ENCODE measurements at regions not wholly inside any gene's neighbourhood (a gene's known extent, or its start where the extent isn't known, plus 50 kb on each side); places are given as distances from the start of the nearest gene placed in this dataset.

DNA sequence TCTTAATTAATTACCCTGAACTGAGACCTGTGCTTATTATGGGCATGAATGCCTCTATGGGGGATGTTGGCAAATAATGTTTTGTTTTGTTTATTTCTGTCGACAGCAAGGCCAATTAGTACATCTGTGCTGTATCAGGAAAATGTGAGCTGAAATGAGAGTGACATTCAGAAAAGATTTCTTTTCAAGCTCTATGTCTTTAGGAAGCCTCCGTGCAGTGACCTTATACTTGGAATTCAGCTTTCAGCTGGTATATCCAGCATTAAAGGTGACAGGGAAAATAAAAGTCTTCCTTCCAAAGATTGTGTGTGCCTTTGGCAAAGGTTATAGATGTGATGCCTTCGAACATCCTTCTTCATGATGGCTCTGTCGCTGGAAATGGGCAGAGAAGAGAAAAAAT is 1061.1 kb downstream of the SORCS3 start:
- DNase-seq = no peak

DNA sequence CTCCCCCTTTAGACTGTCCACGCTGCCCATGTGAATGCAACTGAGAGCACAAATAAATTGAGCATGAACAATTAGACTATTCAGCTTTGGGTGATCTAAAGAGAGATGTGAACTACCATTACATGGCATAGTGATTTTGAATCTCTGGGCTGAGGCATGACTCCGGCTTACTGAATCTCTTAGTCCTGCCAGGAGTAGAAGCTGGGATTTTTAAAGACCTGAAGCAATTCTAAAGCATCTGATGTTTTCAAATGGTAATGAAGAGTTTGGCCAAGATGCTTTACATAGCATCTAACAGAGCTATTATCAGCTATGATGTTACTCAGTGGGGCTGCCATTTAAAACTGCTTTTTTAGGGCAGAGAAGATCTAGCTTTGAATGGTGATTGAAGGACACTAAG is 1059.1 kb downstream of the SORCS3 start:
- DNase-seq = no peak

DNA sequence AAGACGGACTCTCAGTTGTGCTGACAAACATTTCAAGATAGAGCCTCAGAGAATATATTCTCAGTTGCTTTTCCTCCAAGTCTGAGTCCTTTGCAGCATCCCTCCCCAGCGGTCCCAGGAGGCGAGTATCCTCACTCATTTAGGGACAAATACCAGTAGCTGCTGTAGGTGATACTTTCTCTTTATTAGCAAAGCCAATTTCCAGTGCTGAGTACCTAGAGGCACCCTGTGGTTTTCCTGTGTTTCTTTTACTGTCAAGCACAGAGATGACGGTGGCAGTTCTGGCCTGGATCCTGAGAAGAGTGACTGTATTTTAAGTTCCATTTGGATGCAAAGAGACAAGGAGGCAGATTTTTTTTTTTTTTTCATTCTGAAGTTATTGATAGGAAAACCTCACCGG is 1058.4 kb downstream of the SORCS3 start:
- DNase-seq = no peak

GRCh38 chr10:105698592-105698991 is 1057.5 kb downstream of the SORCS3 start:
- no peak for DNase-seq

- no peak for DNase-seq
These were observed 1056.2 kb downstream of the SORCS3 start for GRCh38 chr10:105697290-105697780.

DNA sequence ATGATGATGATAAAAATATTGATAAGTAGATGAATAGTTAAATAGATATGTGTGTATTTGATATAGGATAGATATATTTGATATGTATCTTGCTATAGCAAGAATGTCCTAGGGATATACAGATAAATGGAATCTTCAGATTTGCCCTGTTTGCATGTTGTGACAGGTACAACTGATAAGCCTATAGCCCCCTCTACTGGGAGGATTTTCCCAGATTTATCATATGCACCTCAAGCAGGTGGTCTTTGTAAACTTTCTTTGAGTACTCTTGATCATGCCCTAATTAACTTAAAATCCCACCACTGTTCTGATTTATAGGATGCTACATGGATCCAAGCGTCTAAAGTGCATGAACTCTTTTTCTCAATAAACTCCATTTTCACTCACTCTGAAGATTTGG is 1050.7 kb downstream of the SORCS3 start:
- DNase-seq = no peak

DNA sequence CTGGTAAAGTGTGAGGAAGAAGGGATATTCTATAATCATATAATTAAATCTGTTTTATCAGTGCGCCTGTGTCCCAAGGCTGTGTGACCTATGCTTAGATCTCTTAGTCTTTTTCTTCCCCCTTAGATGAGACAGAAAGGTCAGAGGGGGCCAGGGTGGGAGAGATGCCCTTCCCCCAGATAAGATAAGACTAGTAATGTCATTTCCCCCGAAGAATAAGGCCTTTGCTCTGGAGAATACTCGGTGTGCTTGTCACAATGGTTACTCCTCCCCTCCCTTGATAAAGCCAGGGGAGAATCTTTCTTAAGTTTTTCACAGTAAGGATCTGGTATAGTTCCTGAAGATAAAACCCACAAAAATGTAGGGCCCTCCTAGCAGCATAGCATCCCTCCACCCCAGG is 1041.8 kb downstream of the SORCS3 start:
- DNase-seq = no peak

GRCh38 chr10:105681051-105681450 is 1040.0 kb downstream of the SORCS3 start:
- no peak for DNase-seq

DNA sequence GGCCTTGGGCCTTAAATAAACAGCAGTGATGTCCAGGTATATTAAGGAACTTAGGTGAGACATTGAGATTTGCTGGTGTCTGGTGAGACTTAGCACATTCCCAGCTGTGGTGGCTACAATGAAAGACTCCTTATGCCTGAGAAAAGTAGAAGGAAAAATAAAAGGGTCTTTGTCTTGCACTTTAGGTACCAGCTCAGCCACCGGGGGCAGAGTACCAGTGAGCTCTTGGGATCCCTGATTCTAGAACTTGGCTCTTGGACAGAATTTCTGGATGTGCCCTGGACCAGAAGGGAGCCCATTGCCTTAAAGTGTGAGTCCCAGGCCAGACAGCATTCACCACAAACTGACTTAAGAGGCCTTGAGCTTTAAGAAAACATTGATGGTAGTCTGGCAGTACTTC is 1038.7 kb downstream of the SORCS3 start:
- no peak for DNase-seq

DNA sequence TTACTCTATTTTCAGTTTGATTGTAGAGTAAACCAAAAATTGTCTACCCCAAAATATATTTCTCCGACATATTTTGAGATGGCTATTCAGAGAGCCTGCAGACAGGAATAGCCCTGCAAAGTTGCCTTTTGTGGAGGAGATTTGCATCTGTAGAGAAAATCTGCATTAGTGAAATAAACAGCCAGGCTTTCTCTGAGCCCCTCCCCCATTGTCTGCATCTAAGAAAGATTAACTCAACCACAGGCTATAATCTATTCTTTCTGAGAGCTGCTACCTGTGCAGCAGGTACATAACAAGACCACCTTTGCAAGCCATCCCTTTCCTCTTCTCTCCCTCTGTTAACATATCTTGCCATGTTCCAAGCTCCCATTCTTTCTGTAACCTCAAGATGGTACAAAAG is 1034.2 kb downstream of the SORCS3 start:
- no peak for DNase-seq

DNA sequence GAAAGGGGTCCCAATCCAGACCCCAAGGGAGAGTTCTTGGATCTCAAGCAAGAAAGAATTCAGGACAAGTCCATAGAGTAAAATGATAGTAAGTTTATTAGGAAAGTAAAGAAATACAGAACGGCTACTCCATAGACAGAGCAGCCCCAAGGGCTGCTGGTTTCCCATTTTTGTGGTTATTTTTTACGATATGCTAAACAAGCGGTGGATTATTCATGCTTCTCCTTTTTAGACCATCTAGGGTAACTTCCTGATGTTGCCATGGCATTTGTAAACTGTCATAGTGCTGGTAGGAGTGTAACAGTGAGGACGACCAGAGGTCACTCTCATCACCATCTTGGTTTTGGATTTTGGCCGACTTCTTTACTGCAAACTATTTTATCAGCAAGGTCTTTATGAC is 1033.4 kb downstream of the SORCS3 start:
- DNase-seq = no peak

DNA sequence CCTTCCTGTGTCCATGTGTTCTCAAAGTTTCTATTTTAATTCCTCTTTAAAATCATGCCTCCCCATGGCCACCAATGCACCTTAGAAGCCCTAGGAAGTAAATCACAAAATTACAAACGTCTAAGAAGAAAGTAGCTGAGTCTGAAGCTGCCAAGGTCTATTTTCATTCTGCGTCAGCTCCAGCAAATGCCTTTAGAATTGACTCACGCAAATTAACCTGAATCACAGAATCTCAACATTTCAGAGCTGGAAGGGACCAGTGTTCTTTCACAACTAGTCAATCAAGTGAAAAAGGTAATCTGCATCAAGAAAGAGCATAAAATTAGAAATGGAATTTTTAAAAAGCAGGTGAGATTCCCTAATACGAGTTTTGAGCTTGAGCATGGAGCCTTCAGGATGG is 1017.6 kb downstream of the SORCS3 start:
- DNase-seq = no peak

- DNase-seq = no peak
These were observed 1015.8 kb downstream of the SORCS3 start for GRCh38 chr10:105656856-105657255.

GRCh38 chr10:105650306-105650705 is 1009.2 kb downstream of the SORCS3 start:
- DNase-seq = no peak

DNA sequence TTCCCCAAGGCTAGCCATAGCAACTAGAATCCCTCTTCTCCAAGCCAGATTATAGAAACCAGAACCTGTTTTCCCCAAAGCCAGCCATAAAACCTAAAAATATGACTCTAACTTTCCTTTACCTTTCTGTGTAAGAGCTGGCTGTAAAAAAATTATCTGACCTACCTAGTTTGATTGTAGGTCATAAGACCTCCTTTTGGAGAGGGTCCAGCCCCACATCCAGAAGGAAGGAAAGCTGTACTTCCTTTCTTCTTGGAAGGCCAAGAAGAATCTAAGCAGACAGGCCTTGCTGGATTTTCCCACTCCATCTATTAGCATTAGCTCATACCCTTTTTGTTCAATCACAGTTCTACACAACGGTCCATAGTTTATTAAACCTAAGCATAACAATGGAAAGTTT is 1006.3 kb downstream of the SORCS3 start:
- no peak for DNase-seq

- DNase-seq = no peak
These were observed 1003.9 kb downstream of the SORCS3 start for GRCh38 chr10:105644978-105645377.

GRCh38 chr10:105644559-105644958 is 1003.5 kb downstream of the SORCS3 start:
- no peak for DNase-seq

GRCh38 chr10:105644091-105644490 is 1003.0 kb downstream of the SORCS3 start:
- no peak for DNase-seq

GRCh38 chr10:105643660-105644059 is 1002.6 kb downstream of the SORCS3 start:
- DNase-seq = no peak

- no peak for DNase-seq
These were observed 993.2 kb downstream of the SORCS3 start for GRCh38 chr10:105634281-105634680.

GRCh38 chr10:105615715-105616365 is 974.8 kb downstream of the SORCS3 start:
- DNase-seq = no peak

GRCh38 chr10:105611244-105611798 is 970.2 kb downstream of the SORCS3 start:
- DNase-seq = no peak

DNA sequence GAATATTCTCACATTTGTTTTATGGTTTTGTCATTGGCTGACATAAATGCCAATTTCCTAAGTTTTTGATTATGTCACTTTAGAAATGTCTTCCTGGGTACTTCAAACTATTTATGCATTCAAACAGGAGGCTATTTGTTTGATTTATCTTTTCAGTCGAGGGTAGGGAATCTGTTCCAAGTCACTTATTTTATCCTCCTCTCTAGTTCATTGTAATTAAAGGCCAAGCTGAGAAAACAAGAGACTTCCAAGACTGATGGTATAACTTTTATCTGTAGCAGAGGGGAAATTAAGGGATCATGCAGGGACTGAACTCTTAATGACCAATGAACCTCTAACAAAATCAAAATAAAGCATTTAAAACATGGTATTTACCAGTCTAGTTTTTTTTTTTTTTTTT is 968.4 kb downstream of the SORCS3 start:
- no peak for DNase-seq

- no peak for DNase-seq
These were observed 964.8 kb downstream of the SORCS3 start for GRCh38 chr10:105605918-105606317.

GRCh38 chr10:105605104-105605503 is 964.0 kb downstream of the SORCS3 start:
- DNase-seq = no peak
